Type B pancreatic cell (in vitro differentiated cells): ENCODE measurements at regions not wholly inside any gene's neighbourhood (a gene's known extent, or its start where the extent isn't known, plus 50 kb on each side); places are given as distances from the start of the nearest gene placed in this dataset.

Experiments used
- DNase-seq: peaks from one replicate; pipeline ENCODE4 v3.0.0; 2021; ENCODE audit warnings: mixed read lengths; ENCODE audit not compliant: unreplicated experiment; ENCODE audit errors: extremely low spot score
- H3K27ac Mint-ChIP-seq: 2 replicates; pipeline ENCODE4 v1.8.0; 2021; ENCODE audit warnings: mild to moderate bottlenecking, mixed read lengths
- H3K27me3 Mint-ChIP-seq: 2 replicates; pipeline ENCODE4 v1.8.0; 2021; ENCODE audit warnings: mixed read lengths
- H3K36me3 Mint-ChIP-seq: 2 replicates; pipeline ENCODE4 v1.8.0; 2021; ENCODE audit warnings: mixed read lengths
- H3K4me1 Mint-ChIP-seq: one replicate; pipeline ENCODE4 v1.8.0; 2021; ENCODE audit warnings: mixed read lengths; ENCODE audit not compliant: unreplicated experiment
- H3K4me3 Mint-ChIP-seq: 2 replicates; pipeline ENCODE4 v1.8.0; 2021; ENCODE audit warnings: mild to moderate bottlenecking, mixed read lengths
- H3K9me3 Mint-ChIP-seq: 2 replicates; pipeline ENCODE4 v1.8.0; 2021; ENCODE audit warnings: mixed read lengths
- TF ChIP-seq, protein P1 (sequence below): fragments of 200-600 bp; sonication (generic); conservative IDR thresholded peaks from 2 replicates; pipeline ENCODE4 v1.5.0; 2021; ENCODE audit warnings: antibody characterized with exemption, mild to moderate bottlenecking

GRCh38 chr6:100247123-100247522 lies 217.6 kb downstream of the SIM1 start:
- H3K27ac Mint-ChIP-seq, result no peak overlapping the region
- no peaks in the 10 kb centered on the region for H3K27me3 Mint-ChIP-seq
- peaks cover 8% of the 10 kb centered on the region for H3K4me1 Mint-ChIP-seq
- H3K9me3 Mint-ChIP-seq, result no peaks in the 10 kb centered on the region
- TF ChIP-seq, protein P1, sequence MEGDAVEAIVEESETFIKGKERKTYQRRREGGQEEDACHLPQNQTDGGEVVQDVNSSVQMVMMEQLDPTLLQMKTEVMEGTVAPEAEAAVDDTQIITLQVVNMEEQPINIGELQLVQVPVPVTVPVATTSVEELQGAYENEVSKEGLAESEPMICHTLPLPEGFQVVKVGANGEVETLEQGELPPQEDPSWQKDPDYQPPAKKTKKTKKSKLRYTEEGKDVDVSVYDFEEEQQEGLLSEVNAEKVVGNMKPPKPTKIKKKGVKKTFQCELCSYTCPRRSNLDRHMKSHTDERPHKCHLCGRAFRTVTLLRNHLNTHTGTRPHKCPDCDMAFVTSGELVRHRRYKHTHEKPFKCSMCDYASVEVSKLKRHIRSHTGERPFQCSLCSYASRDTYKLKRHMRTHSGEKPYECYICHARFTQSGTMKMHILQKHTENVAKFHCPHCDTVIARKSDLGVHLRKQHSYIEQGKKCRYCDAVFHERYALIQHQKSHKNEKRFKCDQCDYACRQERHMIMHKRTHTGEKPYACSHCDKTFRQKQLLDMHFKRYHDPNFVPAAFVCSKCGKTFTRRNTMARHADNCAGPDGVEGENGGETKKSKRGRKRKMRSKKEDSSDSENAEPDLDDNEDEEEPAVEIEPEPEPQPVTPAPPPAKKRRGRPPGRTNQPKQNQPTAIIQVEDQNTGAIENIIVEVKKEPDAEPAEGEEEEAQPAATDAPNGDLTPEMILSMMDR, result no peak
- no peak overlapping the region for H3K4me3 Mint-ChIP-seq
- no peak for DNase-seq
- H3K36me3 Mint-ChIP-seq, result no peaks in the 10 kb centered on the region

DNA sequence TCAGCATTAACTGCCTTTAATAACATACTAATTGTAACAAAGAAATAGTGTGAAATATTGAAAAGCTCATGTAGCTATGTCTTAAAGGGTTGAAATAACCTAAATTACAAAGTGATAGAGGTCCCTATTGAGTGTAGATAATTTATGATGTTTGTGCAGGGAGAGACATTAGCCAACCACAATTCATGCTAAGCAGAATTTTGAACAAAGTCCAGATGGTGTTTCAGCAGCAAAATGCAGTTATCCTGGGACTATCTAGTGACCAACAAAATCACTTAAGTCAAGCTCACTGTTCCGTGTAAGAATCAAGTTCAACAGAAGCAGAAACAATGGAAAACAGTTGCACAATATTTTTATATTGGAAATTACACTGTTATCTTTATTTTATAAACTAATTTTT lies 218.5 kb downstream of the SIM1 start:
- H3K9me3 Mint-ChIP-seq, result no peaks in the 10 kb centered on the region
- no peak overlapping the region for H3K27ac Mint-ChIP-seq
- peaks cover 8% of the 10 kb centered on the region for H3K4me1 Mint-ChIP-seq
- TF ChIP-seq, protein P1, result no peak
- DNase-seq, result no peak
- H3K27me3 Mint-ChIP-seq, result no peaks in the 10 kb centered on the region
- no peaks in the 10 kb centered on the region for H3K36me3 Mint-ChIP-seq
- no peak overlapping the region for H3K4me3 Mint-ChIP-seq

GRCh38 chr6:100240798-100241197 lies 223.9 kb downstream of the SIM1 start:
- no peak for DNase-seq
- no peaks in the 10 kb centered on the region for H3K36me3 Mint-ChIP-seq
- TF ChIP-seq, protein P1, result no peak
- H3K9me3 Mint-ChIP-seq, result no peaks in the 10 kb centered on the region
- peaks cover 3% of the 10 kb centered on the region for H3K27me3 Mint-ChIP-seq
- no peak overlapping the region for H3K27ac Mint-ChIP-seq
- H3K4me1 Mint-ChIP-seq, result peaks cover 3% of the 10 kb centered on the region
- H3K4me3 Mint-ChIP-seq, result no peak overlapping the region

GRCh38 chr6:100237821-100238220 lies 226.9 kb downstream of the SIM1 start:
- Mint-ChIP-seq H3K4me3 (no peak overlapping the region), H3K4me1 (no peaks in the 10 kb centered on the region), H3K27me3 (peaks cover 3% of the 10 kb centered on the region), H3K27ac (no peak overlapping the region), H3K9me3 (no peaks in the 10 kb centered on the region), H3K36me3 (no peaks in the 10 kb centered on the region)
- TF ChIP-seq, protein P1, result no peak
- DNase-seq, result no peak

GRCh38 chr6:100236389-100236788 lies 228.3 kb downstream of the SIM1 start:
- H3K27me3 Mint-ChIP-seq, result peaks cover 3% of the 10 kb centered on the region
- H3K4me3 Mint-ChIP-seq, result no peak overlapping the region
- no peaks in the 10 kb centered on the region for H3K36me3 Mint-ChIP-seq
- TF ChIP-seq, protein P1, result no peak
- H3K9me3 Mint-ChIP-seq, result no peaks in the 10 kb centered on the region
- H3K4me1 Mint-ChIP-seq, result peaks cover 4% of the 10 kb centered on the region
- no peak for DNase-seq
- H3K27ac Mint-ChIP-seq, result no peak overlapping the region

DNA sequence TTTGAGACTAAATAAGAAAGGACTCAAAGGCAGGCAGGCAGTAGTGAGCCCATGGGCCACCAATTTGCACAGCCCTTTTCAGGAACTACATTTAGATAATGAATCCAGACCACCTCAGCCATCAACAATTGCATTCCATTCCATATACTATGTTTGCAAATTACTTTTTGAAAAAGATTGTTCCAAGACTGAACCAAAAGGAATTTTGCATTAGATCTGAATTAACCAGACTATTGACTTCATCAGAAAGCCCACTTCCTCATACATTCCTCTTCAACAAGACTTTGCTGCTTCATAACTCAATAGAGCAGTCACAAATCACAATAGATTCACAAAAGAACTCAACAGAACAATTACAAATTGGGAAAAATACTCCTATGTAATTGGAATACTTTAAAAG lies 229.1 kb downstream of the SIM1 start:
- no peak overlapping the region for H3K4me3 Mint-ChIP-seq
- H3K9me3 Mint-ChIP-seq, result no peaks in the 10 kb centered on the region
- H3K36me3 Mint-ChIP-seq, result no peaks in the 10 kb centered on the region
- no peak for DNase-seq
- TF ChIP-seq, protein P1, result no peak
- H3K4me1 Mint-ChIP-seq, result peaks cover 10% of the 10 kb centered on the region
- no peak overlapping the region for H3K27ac Mint-ChIP-seq
- peaks cover 5% of the 10 kb centered on the region for H3K27me3 Mint-ChIP-seq
